A549 (cell line): ENCODE measurements at regions not wholly inside any gene's neighbourhood (a gene's known extent, or its start where the extent isn't known, plus 50 kb on each side); places are given as distances from the start of the nearest gene placed in this dataset.
A peak's percentile ranks its signal among the peaks of the same experiment; 100 is the strongest.

Source experiments
- ATOH8 ChIP-seq: fragments of 250-450 bp; sonication (Bioruptor Pico); IDR thresholded peaks from 2 replicates; pipeline ENCODE4 v1.5.0; 2020; ENCODE audit warnings: low read depth, mild to moderate bottlenecking, moderate library complexity
- CBX2 ChIP-seq: fragments of 200-600 bp; sonication (generic); IDR thresholded peaks from 2 replicates; pipeline ENCODE4 v1.6.1; 2016; ENCODE audit warnings: low read depth, mild to moderate bottlenecking, borderline replicate concordance
- CBX8 ChIP-seq: fragments of 200-600 bp; sonication (generic); IDR thresholded peaks from 2 replicates; pipeline ENCODE4 v1.6.1; 2016
- CEBPB ChIP-seq, 2 experiments: fragments of >200 bp in 1 of 2; sonication (Bioruptor Twin) in 1 of 2; formaldehyde crosslinking in 1 of 2; IDR thresholded peaks; 2 replicates each; pipeline ENCODE4 v1.6.1; 2012 to 2016
- CHD2 ChIP-seq: fragments of 150-350 bp; IDR thresholded peaks from 2 replicates; pipeline ENCODE4 v1.6.1; 2014; ENCODE audit warnings: low read length; ENCODE audit not compliant: partially characterized antibody
- CHD4 ChIP-seq: fragments of 200-600 bp; sonication (generic); IDR thresholded peaks from 2 replicates; pipeline ENCODE4 v1.6.1; 2016; ENCODE audit warnings: antibody characterized with exemption, mild to moderate bottlenecking, borderline replicate concordance
- CTCF ChIP-seq: fragments of >200 bp; sonication (Bioruptor Twin); formaldehyde crosslinking; IDR thresholded peaks from 3 replicates; pipeline ENCODE4 v1.5.1; 2016
- EHF ChIP-seq: fragments of 250-450 bp; sonication (Bioruptor Pico); IDR thresholded peaks from 2 replicates; pipeline ENCODE4 v1.5.0; 2020; ENCODE audit warnings: mild to moderate bottlenecking
- ELK1 ChIP-seq: fragments of 150-350 bp; IDR thresholded peaks from 2 replicates; pipeline ENCODE4 v1.6.1; 2014; ENCODE audit warnings: low read depth, mild to moderate bottlenecking, low read length
- ESRRA ChIP-seq: fragments of 150-350 bp; IDR thresholded peaks from 2 replicates; pipeline ENCODE4 v1.6.1; 2014; ENCODE audit warnings: mild to moderate bottlenecking, low read length, borderline replicate concordance
- FOSB ChIP-seq: fragments of 250-450 bp; sonication (Bioruptor Pico); IDR thresholded peaks from 2 replicates; pipeline ENCODE4 v1.5.0; 2020; ENCODE audit warnings: mild to moderate bottlenecking, moderate library complexity
- HDAC2 ChIP-seq: fragments of 200-600 bp; sonication (generic); IDR thresholded peaks from 2 replicates; pipeline ENCODE4 v1.6.1; 2016
- HEYL ChIP-seq: fragments of 250-450 bp; sonication (Bioruptor Pico); IDR thresholded peaks from 2 replicates; pipeline ENCODE4 v1.8.0; 2021; ENCODE audit warnings: mild to moderate bottlenecking, moderate library complexity
- KDM1A ChIP-seq: fragments of 200-600 bp; sonication (generic); IDR thresholded peaks from 2 replicates; pipeline ENCODE4 v1.6.1; 2016; ENCODE audit warnings: low read depth, mild to moderate bottlenecking
- MAX ChIP-seq: IDR thresholded peaks from 2 replicates; pipeline ENCODE4 v1.6.1; 2012
- MAZ ChIP-seq: fragments of 150-350 bp; IDR thresholded peaks from 2 replicates; pipeline ENCODE4 v1.6.1; 2014; ENCODE audit warnings: antibody characterized with exemption, low read depth, low read length, borderline replicate concordance
- NPAS2 ChIP-seq: fragments of 250-450 bp; sonication (Bioruptor Pico); IDR thresholded peaks from 2 replicates; pipeline ENCODE4 v1.8.0; 2022; ENCODE audit warnings: mild to moderate bottlenecking, moderate library complexity, borderline replicate concordance
- PBX3 ChIP-seq: IDR thresholded peaks from 2 replicates; pipeline ENCODE4 v1.6.1; 2012
- PHF8 ChIP-seq: fragments of 200-600 bp; sonication (generic); IDR thresholded peaks from 2 replicates; pipeline ENCODE4 v1.6.1; 2016; ENCODE audit warnings: low read depth, mild to moderate bottlenecking, antibody characterized with exemption, moderate library complexity, borderline replicate concordance
- POLR2A ChIP-seq: IDR thresholded peaks from 2 replicates; pipeline ENCODE4 v1.6.1; 2012; ENCODE audit warnings: mild to moderate bottlenecking, low read length
- RFX5 ChIP-seq: fragments of 450-650 bp; IDR thresholded peaks from 2 replicates; pipeline ENCODE4 v1.7.1; 2014; ENCODE audit warnings: antibody characterized with exemption, mild to moderate bottlenecking, moderate library complexity
- SREBF2 ChIP-seq: fragments of 450-650 bp; IDR thresholded peaks from 2 replicates; pipeline ENCODE4 v1.6.1; 2014; ENCODE audit warnings: mild to moderate bottlenecking, moderate library complexity
- USF2 ChIP-seq: fragments of 450-650 bp; IDR thresholded peaks from 2 replicates; pipeline ENCODE4 v1.6.1; 2014; ENCODE audit warnings: antibody characterized with exemption
- ZSCAN20 ChIP-seq: fragments of 250-450 bp; sonication (Bioruptor Pico); IDR thresholded peaks from 2 replicates; pipeline ENCODE4 v1.8.0; 2022; ENCODE audit warnings: mild to moderate bottlenecking, moderate library complexity

- no peak for TF ChIP-seq CBX2
- no peak for TF ChIP-seq SREBF2
- no peak; the same call in none of the 2 replicates for TF ChIP-seq MAX
- no peak for TF ChIP-seq CHD4
- TF ChIP-seq CTCF = no peak
- no peak for TF ChIP-seq CBX8
- peak; percentile 83 to 93; a peak in 3 of 4 replicates for TF ChIP-seq CEBPB (IDR thresholded peaks at IDR 0.05)
- TF ChIP-seq EHF (CRISPR knock-in tag) = peak; percentile 87; the same call in 1 of the 2 replicates
- TF ChIP-seq HDAC2 = no peak
- no peak for TF ChIP-seq PHF8
- TF ChIP-seq PBX3 = 0 out of 2 replicates have a peak, but pooled peaks have one; percentile 54
- TF ChIP-seq ELK1 = no peak
- peak; percentile 90 for TF ChIP-seq FOSB (CRISPR knock-in tag)
- TF ChIP-seq ESRRA = no peak
- TF ChIP-seq NPAS2 (CRISPR knock-in tag) = no peak
- no peak for TF ChIP-seq USF2
- no peak for TF ChIP-seq KDM1A
- peak; percentile 89 for TF ChIP-seq ATOH8 (CRISPR knock-in tag)
- peak; percentile 22; the same call in 1 of the 2 replicates for TF ChIP-seq POLR2A
- TF ChIP-seq CHD2 = no peak
- TF ChIP-seq RFX5 = no peak
- no peak for TF ChIP-seq MAZ
- TF ChIP-seq HEYL (CRISPR knock-in tag) = 0 out of 2 replicates have a peak, but pooled peaks have one; percentile 44
- TF ChIP-seq ZSCAN20 (CRISPR knock-in tag) = peak; percentile 75
Observed at GRCh38 chr5:34586117-34586885, 69.8 kb upstream of the RAI14 start (continued).
